Astrocyte (in vitro differentiated cells and primary cell): ENCODE measurements at regions not wholly inside any gene's neighbourhood (a gene's known extent, or its start where the extent isn't known, plus 50 kb on each side); places are given as distances from the start of the nearest gene placed in this dataset.

Experiments used
- DNase-seq: peaks from one replicate; pipeline ENCODE4 v3.0.0-alpha.2; 2010; ENCODE audit warnings: low read depth
- FAIRE-seq: peaks from 2 replicates; lab custom pipeline; 2011; peaks lifted over from hg19 to GRCh38; lab: Jason Lieb, UNC
- H2AFZ ChIP-seq: 2 replicates; pipeline ENCODE4 v1.6.0; 2012; ENCODE audit warnings: low read depth, low read length, inconsistent platforms
- H3K27ac ChIP-seq: 2 replicates; pipeline ENCODE4 v1.5.1; 2011; ENCODE audit warnings: low read depth, low read length, inconsistent platforms
- H3K27me3 ChIP-seq: 2 replicates; pipeline ENCODE4 v1.6.0; 2011; ENCODE audit warnings: low read length, inconsistent platforms; ENCODE audit not compliant: insufficient read depth
- H3K36me3 ChIP-seq: 2 replicates; pipeline ENCODE4 v1.5.1; 2011; ENCODE audit warnings: low read length, inconsistent platforms; ENCODE audit not compliant: insufficient read depth
- H3K4me1 ChIP-seq: 2 replicates; pipeline ENCODE4 v1.5.1; 2011; ENCODE audit warnings: low read length, inconsistent platforms; ENCODE audit not compliant: insufficient read depth
- H3K4me2 ChIP-seq: 2 replicates; pipeline ENCODE4 v1.6.0; 2012; ENCODE audit warnings: low read length, inconsistent platforms
- H3K4me3 ChIP-seq: 2 replicates; pipeline ENCODE4 v1.5.1; 2011; ENCODE audit warnings: low read depth, mild to moderate bottlenecking, low read length, inconsistent platforms; ENCODE audit not compliant: insufficient read depth
- H3K79me2 ChIP-seq: 2 replicates; pipeline ENCODE4 v1.6.0; 2012; ENCODE audit warnings: mild to moderate bottlenecking, low read length, inconsistent platforms; ENCODE audit not compliant: insufficient read depth
- H3K9ac ChIP-seq: 2 replicates; pipeline ENCODE4 v1.6.0; 2012; ENCODE audit warnings: mild to moderate bottlenecking, low read length, inconsistent platforms
- H3K9me3 ChIP-seq: 2 replicates; pipeline ENCODE4 v1.5.1; 2012; ENCODE audit warnings: low read depth, mild to moderate bottlenecking, low read length, inconsistent platforms; ENCODE audit not compliant: insufficient read depth
- H4K20me1 ChIP-seq: 2 replicates; pipeline ENCODE4 v1.6.0; 2012; ENCODE audit warnings: low read length, inconsistent platforms; ENCODE audit not compliant: insufficient read depth
- H3K27ac Mint-ChIP-seq: one replicate; pipeline ENCODE4 v1.8.0; 2021; ENCODE audit warnings: mild to moderate bottlenecking, mixed read lengths; ENCODE audit not compliant: unreplicated experiment
- H3K27me3 Mint-ChIP-seq: one replicate; pipeline ENCODE4 v1.8.0; 2021; ENCODE audit warnings: low read depth, mixed read lengths; ENCODE audit not compliant: unreplicated experiment
- H3K36me3 Mint-ChIP-seq: one replicate; pipeline ENCODE4 v1.8.0; 2021; ENCODE audit warnings: low read depth, mixed read lengths; ENCODE audit not compliant: unreplicated experiment
- H3K4me1 Mint-ChIP-seq: one replicate; pipeline ENCODE4 v1.8.0; 2021; ENCODE audit warnings: low read depth, mixed read lengths; ENCODE audit not compliant: unreplicated experiment
- H3K4me3 Mint-ChIP-seq: one replicate; pipeline ENCODE4 v1.8.0; 2021; ENCODE audit warnings: mild to moderate bottlenecking, moderate library complexity, mixed read lengths; ENCODE audit not compliant: unreplicated experiment
- H3K9me3 Mint-ChIP-seq: one replicate; pipeline ENCODE4 v1.8.0; 2021; ENCODE audit warnings: mild to moderate bottlenecking, mixed read lengths; ENCODE audit not compliant: unreplicated experiment
- EZH2 ChIP-seq: IDR thresholded peaks from 2 replicates; pipeline ENCODE4 v1.6.1; 2012; ENCODE audit warnings: mild to moderate bottlenecking, low read length, inconsistent platforms; ENCODE audit not compliant: insufficient read depth
- TF ChIP-seq, protein P1 (sequence below): IDR thresholded peaks from 2 replicates; pipeline ENCODE4 v1.5.1; 2011; ENCODE audit warnings: low read depth, mild to moderate bottlenecking, inconsistent platforms, low read length, moderate library complexity; ENCODE audit not compliant: insufficient read depth

DNA sequence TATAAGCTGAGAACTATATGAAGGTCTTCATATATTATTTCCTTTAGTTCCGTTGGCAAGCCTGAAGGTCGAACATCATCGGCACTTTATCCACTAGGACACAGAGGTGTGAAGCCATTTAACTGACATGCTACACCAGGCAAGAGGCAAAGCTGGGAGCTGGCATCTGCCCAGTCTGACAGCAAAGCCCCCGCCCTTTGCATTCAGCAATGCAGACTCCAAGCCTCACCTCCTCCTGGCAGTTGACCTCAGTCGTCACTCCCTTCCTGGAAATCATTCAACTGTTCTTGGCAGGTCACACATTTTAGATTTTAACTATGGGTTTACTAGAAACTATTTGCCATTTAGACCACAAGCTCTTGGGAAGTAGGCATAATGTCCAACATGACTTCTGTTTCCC is 135.8 kb upstream of the FRG1 start:
- Histone ChIP-seq H3K4me3 (no peak overlapping the region), H3K9ac (no peak overlapping the region), H3K36me3 (no peaks in the 10 kb centered on the region), H3K27me3 (no peaks in the 10 kb centered on the region), H2AFZ (no peak overlapping the region), H3K27ac (no peak overlapping the region), H3K9me3 (peaks cover 4% of the 10 kb centered on the region), H4K20me1 (no peaks in the 10 kb centered on the region), H3K4me1 (no peaks in the 10 kb centered on the region), H3K79me2 (no peaks in the 10 kb centered on the region), H3K4me2 (no peak overlapping the region)
- Mint-ChIP-seq H3K4me3 (no peak overlapping the region), H3K4me1 (no peaks in the 10 kb centered on the region), H3K27me3 (no peaks in the 10 kb centered on the region), H3K27ac (no peak overlapping the region), H3K36me3 (no peaks in the 10 kb centered on the region), H3K9me3 (peaks cover 15% of the 10 kb centered on the region)
- FAIRE-seq (no peak), DNase-seq (no peak)
- no peak for TF ChIP-seq EZH2
- TF ChIP-seq, protein P1, sequence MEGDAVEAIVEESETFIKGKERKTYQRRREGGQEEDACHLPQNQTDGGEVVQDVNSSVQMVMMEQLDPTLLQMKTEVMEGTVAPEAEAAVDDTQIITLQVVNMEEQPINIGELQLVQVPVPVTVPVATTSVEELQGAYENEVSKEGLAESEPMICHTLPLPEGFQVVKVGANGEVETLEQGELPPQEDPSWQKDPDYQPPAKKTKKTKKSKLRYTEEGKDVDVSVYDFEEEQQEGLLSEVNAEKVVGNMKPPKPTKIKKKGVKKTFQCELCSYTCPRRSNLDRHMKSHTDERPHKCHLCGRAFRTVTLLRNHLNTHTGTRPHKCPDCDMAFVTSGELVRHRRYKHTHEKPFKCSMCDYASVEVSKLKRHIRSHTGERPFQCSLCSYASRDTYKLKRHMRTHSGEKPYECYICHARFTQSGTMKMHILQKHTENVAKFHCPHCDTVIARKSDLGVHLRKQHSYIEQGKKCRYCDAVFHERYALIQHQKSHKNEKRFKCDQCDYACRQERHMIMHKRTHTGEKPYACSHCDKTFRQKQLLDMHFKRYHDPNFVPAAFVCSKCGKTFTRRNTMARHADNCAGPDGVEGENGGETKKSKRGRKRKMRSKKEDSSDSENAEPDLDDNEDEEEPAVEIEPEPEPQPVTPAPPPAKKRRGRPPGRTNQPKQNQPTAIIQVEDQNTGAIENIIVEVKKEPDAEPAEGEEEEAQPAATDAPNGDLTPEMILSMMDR: no peak

DNA sequence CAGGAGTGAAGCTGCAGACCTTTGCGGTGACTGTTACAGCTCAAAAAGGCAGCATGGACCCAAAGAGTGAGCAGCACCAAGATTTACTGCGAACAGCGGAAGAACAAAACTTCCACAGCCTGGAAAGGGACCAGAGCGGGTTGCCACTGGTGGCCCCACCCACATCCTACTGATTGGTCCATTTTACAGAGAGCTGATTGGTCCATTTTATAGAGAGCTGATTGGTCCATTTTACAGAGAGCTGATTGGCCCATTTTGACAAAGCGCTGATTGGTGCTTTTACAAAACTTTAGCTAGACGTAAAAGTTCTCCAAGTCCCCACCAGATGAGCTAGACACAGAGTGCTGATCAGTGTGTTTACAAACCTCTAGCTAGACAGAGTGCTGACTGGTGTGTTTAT is 134.2 kb upstream of the FRG1 start:
- H3K4me3 ChIP-seq: no peak overlapping the region
- no peak overlapping the region for H3K27ac Mint-ChIP-seq
- no peaks in the 10 kb centered on the region for H3K9me3 ChIP-seq
- no peaks in the 10 kb centered on the region for H3K4me1 Mint-ChIP-seq
- peaks cover 2% of the 10 kb centered on the region for H3K36me3 Mint-ChIP-seq
- DNase-seq: no peak
- H3K27me3 Mint-ChIP-seq: no peaks in the 10 kb centered on the region
- H3K9ac ChIP-seq: no peak overlapping the region
- H2AFZ ChIP-seq: no peak overlapping the region
- no peaks in the 10 kb centered on the region for H3K4me1 ChIP-seq
- no peak for FAIRE-seq
- no peaks in the 10 kb centered on the region for H4K20me1 ChIP-seq
- no peaks in the 10 kb centered on the region for H3K79me2 ChIP-seq
- no peaks in the 10 kb centered on the region for H3K27me3 ChIP-seq
- no peaks in the 10 kb centered on the region for H3K36me3 ChIP-seq
- no peak overlapping the region for H3K4me3 Mint-ChIP-seq
- no peak for TF ChIP-seq EZH2
- TF ChIP-seq, protein P1: no peak
- H3K4me2 ChIP-seq: no peak overlapping the region
- peaks cover 20% of the 10 kb centered on the region for H3K9me3 Mint-ChIP-seq
- no peak overlapping the region for H3K27ac ChIP-seq

DNA sequence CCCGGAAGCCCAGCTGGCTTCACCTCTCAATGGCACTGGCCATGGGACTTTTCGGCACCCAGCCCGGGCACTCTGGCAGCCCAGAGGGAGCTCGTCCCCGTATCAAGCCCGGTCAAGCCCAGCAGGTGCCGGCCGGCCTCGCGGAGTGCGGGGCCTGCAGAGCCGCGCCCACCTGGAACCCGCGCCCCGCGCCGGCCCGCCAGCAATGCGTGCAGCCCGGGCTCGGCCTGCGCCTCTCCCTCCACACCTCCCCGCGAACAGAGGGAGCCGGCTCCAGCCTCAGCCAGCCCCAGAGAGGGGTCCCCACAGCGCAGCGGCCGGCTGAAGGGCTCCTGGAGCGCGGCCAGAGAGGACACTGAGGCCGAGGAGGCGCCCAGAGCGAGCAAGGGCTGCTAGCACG is 133.6 kb upstream of the FRG1 start:
- Mint-ChIP-seq H3K4me3 (no peak overlapping the region), H3K4me1 (no peaks in the 10 kb centered on the region), H3K27me3 (no peaks in the 10 kb centered on the region), H3K9me3 (peaks cover 20% of the 10 kb centered on the region), H3K36me3 (peaks cover 2% of the 10 kb centered on the region), H3K27ac (no peak overlapping the region)
- Histone ChIP-seq H3K9ac (no peak overlapping the region), H3K4me2 (no peak overlapping the region), H3K36me3 (no peaks in the 10 kb centered on the region), H3K4me3 (no peak overlapping the region), H3K9me3 (no peaks in the 10 kb centered on the region), H3K27ac (no peak overlapping the region), H3K27me3 (no peaks in the 10 kb centered on the region), H2AFZ (no peak overlapping the region), H3K4me1 (no peaks in the 10 kb centered on the region), H3K79me2 (no peaks in the 10 kb centered on the region), H4K20me1 (no peaks in the 10 kb centered on the region)
- FAIRE-seq (no peak), DNase-seq (no peak)
- TF ChIP-seq EZH2: no peak
- TF ChIP-seq, protein P1: no peak
